Activated naive CD4-positive, alpha-beta T cell treated with anti-CD3 and anti-CD28 coated beads for 36 hours (primary cell): ENCODE measurements at regions not wholly inside any gene's neighbourhood (a gene's known extent, or its start where the extent isn't known, plus 50 kb on each side); places are given as distances from the start of the nearest gene placed in this dataset.
A peak's percentile ranks its signal among the peaks of the same experiment; 100 is the strongest.

Experiments used
- CTCF ChIA-PET: fragments of 350-600 bp; sonication (Branson Sonifier 250); formaldehyde crosslinking; loops from one replicate; lab custom pipeline; 2021; ENCODE audit warnings: antibody characterized with exemption; lab: Charles Lee
- DNase-seq: peaks from one replicate; pipeline ENCODE4 v3.0.0-alpha.2; 2020
- H3K27ac Mint-ChIP-seq: one replicate; pipeline ENCODE4 v1.8.0; 2021; ENCODE audit warnings: mild to moderate bottlenecking, mixed read lengths
- H3K27me3 Mint-ChIP-seq: one replicate; pipeline ENCODE4 v1.8.0; 2021; ENCODE audit warnings: low read depth, mixed read lengths
- H3K36me3 Mint-ChIP-seq: one replicate; pipeline ENCODE4 v1.8.0; 2021; ENCODE audit warnings: low read depth, mixed read lengths
- H3K4me1 Mint-ChIP-seq: one replicate; pipeline ENCODE4 v1.8.0; 2021; ENCODE audit warnings: low read depth, mixed read lengths
- H3K4me3 Mint-ChIP-seq: one replicate; pipeline ENCODE4 v1.8.0; 2021; ENCODE audit warnings: mild to moderate bottlenecking, moderate library complexity, mixed read lengths
- H3K9me3 Mint-ChIP-seq: one replicate; pipeline ENCODE4 v1.8.0; 2021; ENCODE audit warnings: mixed read lengths
- intact Hi-C: fragments of 100-400 bp; cut with micrococcal nuclease; formaldehyde crosslinking; loops from one replicate; pipeline ENCODE4 v1.15.1; 2023

DNA sequence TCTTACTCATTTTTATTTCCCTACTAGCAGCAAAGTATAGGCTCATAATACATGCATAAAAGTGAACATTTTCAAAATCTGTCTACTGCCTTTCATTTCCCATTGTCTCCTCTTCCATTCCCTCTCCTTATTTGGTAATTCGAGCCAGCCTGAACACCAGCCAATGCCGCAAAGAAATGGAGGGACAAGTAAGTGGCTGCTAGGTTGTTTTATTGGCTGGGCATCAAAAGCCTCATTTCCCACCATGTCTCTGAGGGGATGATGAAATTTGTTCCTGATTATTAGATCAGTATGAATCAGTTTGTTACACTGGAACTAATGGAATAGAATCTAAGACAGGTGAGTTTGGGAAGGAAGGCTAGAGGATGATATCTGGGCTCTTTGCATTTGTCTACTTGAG is 143.5 kb downstream of the KCNA5 start:
- H3K4me3 Mint-ChIP-seq = no peak overlapping the region
- peaks cover 2% of the 10 kb centered on the region for H3K27me3 Mint-ChIP-seq
- DNase-seq = no peak
- H3K27ac Mint-ChIP-seq = no peak overlapping the region
- H3K36me3 Mint-ChIP-seq = no peaks in the 10 kb centered on the region
- CTCF ChIA-PET = no interaction called here
- H3K9me3 Mint-ChIP-seq = no peaks in the 10 kb centered on the region
- no peaks in the 10 kb centered on the region for H3K4me1 Mint-ChIP-seq
- intact Hi-C loops = no loop called here

DNA sequence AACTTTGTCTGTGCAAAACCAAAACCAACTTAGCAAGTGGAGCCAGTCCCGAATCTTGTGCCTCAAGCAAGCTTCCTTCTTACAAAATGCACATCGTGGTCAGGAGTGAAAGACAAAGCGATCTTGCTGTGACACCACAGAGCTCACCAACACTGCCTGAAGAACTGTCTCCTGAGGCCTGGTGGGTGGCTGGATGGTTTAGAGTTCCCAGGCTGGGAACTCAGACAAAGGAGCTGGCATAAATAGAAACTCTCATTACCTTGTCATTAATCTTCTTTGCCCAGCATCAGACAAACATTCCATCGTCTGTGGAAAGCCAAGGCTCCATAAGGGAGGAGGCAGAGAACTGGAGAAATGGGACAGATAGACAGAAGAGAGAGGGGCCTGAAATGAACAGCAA is 144.8 kb downstream of the KCNA5 start:
- no peak for DNase-seq
- Mint-ChIP-seq H3K27ac (no peak overlapping the region), H3K4me3 (no peak overlapping the region), H3K27me3 (peaks cover 2% of the 10 kb centered on the region), H3K36me3 (no peaks in the 10 kb centered on the region), H3K4me1 (no peaks in the 10 kb centered on the region), H3K9me3 (no peaks in the 10 kb centered on the region)
- intact Hi-C loops = no loop called here
- CTCF ChIA-PET = no interaction called here

DNA sequence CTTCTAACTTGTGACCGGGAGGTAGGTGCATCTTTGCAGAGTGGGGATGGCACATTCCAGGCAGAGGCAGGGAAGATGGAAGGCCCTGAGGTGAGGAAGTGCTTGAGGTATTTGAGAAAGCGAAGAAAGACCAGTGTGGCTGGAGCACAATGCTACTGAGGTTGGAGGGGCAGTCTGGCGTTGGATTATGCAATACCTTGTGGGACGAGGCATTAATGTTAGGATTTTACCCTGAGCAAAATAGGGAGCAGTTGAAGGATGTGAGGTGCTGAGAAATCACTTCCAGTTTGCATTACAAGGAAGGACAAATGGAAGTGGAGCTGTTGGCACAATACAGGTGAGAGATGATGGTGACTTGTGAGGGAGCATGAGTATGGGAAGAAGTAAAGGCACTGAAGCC is 145.5 kb downstream of the KCNA5 start:
- Mint-ChIP-seq H3K27ac (no peak overlapping the region), H3K4me1 (no peaks in the 10 kb centered on the region), H3K9me3 (no peaks in the 10 kb centered on the region), H3K36me3 (no peaks in the 10 kb centered on the region), H3K27me3 (peaks cover 2% of the 10 kb centered on the region), H3K4me3 (no peak overlapping the region)
- CTCF ChIA-PET = no interaction called here
- no peak for DNase-seq
- intact Hi-C loops = no loop called here

DNA sequence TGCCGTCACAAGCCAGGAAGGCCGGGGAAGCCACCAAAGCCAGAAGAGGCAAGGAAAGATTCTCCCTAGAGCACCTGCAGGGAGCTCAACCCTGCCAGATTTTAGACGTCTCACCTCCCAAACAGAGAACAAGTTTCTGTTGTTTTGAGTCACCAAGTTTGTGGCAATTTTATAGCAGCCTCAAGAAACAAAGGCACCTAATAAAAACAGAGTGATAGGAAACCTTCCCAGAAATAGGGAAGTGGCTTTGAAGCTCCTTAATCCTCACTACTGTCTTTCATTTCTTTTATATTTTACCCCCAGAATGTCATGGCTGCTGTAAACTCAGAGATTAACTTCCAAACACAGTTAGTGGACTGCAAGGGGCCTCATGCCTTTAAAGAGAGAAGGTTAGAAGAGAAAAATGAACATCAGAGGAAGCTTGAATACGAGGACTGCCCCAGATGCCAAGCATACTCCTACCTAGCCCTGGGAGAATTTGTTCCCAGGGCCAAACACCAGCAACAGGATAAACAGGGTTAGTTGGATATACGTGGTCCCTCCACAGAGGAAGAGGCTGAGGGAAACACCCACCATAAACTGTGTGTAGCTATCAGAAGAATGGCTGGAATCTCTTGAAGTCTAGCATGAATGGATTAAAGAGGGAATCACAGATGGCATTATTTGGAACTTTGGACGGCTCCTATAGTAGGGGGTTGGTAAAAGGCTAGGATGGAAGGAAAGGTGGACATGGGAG is 148.3 kb downstream of the KCNA5 start:
- Mint-ChIP-seq H3K36me3 (no peaks in the 10 kb centered on the region), H3K27me3 (peaks cover 2% of the 10 kb centered on the region), H3K4me1 (no peaks in the 10 kb centered on the region), H3K27ac (no peak overlapping the region), H3K9me3 (no peaks in the 10 kb centered on the region), H3K4me3 (no peak overlapping the region)
- intact Hi-C loops = no loop called here
- CTCF ChIA-PET = no interaction called here
- no peak for DNase-seq

DNA sequence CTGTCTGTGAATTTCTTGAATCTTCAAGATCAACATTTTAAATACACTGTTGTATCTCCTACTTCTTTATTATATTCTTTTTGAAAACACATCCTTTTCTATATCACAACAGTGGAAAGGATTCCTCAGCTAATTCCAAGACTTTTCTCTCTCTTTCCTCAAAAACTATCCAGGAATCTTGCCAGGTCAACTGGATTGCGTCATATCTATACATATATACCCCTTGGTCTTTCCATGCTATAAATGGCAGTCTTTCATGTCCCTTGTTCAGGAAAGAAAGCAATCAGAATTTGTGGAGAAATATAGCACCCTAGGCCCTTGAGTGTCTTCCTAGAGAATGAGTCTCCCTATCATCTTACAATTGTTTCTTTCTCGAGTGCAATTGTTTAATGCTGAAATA is 149.0 kb downstream of the KCNA5 start:
- intact Hi-C loops = no loop called here
- Mint-ChIP-seq H3K27ac (no peak overlapping the region), H3K4me1 (no peaks in the 10 kb centered on the region), H3K36me3 (no peaks in the 10 kb centered on the region), H3K9me3 (no peaks in the 10 kb centered on the region), H3K4me3 (no peak overlapping the region), H3K27me3 (peaks cover 4% of the 10 kb centered on the region)
- DNase-seq = no peak
- CTCF ChIA-PET = no interaction called here

DNA sequence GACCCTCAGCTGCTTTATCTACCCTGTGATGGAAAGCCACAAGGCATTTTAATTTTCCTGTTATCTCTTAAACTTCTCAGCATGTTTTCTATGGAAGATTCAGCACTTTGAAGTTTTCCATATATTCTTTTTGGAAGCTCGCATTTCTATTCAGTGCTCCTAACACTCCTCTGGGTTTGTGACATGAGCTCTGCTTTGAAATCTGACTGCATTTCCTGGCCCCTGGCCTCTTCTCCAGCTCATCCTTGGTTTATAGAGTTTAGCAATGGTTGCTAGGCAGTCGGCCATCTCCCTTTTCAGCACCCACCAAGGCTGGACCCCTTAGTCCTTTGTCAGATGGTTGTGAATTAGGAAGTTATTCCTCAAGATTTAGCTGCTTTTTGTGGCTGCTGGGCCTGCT is 150.6 kb downstream of the KCNA5 start:
- CTCF ChIA-PET = no interaction called here
- Mint-ChIP-seq H3K9me3 (no peaks in the 10 kb centered on the region), H3K27me3 (peaks cover 4% of the 10 kb centered on the region), H3K27ac (no peak overlapping the region), H3K36me3 (no peaks in the 10 kb centered on the region), H3K4me1 (no peaks in the 10 kb centered on the region), H3K4me3 (no peak overlapping the region)
- intact Hi-C loops = no loop called here
- no peak for DNase-seq

DNA sequence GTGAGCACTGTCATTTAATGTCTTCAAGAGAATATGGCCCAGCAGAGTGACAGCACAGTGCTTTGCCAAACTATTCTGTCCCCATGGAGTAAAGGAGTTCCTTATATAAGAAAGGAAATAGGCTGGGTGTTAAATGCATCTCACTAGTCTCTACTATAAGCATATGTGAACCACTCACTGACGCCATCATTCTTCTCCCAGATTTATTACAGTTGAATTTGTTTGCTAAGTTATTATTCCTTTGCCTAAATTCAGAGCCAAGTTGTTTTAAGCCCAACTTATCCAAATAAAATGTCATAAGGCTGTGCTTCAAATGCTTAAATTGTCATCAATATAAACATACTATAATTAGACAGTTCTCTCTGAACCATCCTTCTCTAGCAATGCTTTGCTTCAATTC is 151.6 kb downstream of the KCNA5 start:
- CTCF ChIA-PET = no interaction called here
- DNase-seq = no peak
- Mint-ChIP-seq H3K4me1 (no peaks in the 10 kb centered on the region), H3K27me3 (peaks cover 9% of the 10 kb centered on the region), H3K9me3 (no peaks in the 10 kb centered on the region), H3K27ac (no peak overlapping the region), H3K36me3 (no peaks in the 10 kb centered on the region), H3K4me3 (no peak overlapping the region)
- intact Hi-C loops = no loop called here

DNA sequence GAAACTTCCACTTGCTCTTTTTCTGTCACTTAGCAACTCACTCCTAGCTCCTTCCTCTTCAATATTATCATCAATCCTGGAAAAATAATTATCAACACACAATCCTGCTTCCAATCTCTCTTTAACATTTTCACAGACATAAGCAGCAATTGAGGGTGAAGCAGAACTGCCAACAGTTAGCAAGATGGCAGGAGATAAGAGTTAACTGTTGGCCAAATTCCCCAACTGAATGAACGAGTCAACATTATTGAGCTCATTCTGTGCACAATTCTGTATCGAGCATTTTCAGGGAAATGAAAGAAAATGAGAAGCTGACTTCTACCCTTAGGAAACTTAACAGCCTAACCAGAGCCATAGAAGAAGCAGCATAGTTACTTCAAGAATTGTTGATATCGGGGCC is 152.0 kb downstream of the KCNA5 start:
- DNase-seq = no peak

DNA sequence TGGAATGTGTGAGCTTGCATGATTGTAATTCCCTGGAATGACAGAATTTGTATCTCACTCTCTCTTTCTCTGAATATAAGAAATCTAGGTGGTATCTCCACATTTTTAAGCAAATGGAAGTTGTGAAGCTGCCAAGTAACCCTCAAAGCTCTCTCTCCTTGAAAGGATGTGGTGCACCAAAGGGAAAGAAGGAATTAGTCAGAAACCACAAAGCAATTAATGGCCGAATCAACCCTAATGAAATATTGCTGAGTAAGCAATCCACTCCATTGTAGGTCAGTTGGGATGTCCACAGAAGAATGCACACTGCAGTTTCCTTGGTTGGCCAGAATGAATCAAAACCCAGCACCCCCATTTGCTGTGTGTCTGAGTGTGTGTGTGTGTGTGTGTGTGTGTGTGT is 153.5 kb downstream of the KCNA5 start:
- H3K4me1 Mint-ChIP-seq = no peaks in the 10 kb centered on the region
- peaks cover 15% of the 10 kb centered on the region for H3K27me3 Mint-ChIP-seq
- H3K36me3 Mint-ChIP-seq = no peaks in the 10 kb centered on the region
- H3K27ac Mint-ChIP-seq = no peak overlapping the region
- no peak overlapping the region for H3K4me3 Mint-ChIP-seq
- no peak for DNase-seq
- CTCF ChIA-PET = no interaction called here
- H3K9me3 Mint-ChIP-seq = no peaks in the 10 kb centered on the region
- intact Hi-C loops = no loop called here

More for the DNA sequence above, 152.0 kb downstream of the KCNA5 start:
- H3K27ac Mint-ChIP-seq = no peak overlapping the region
- H3K4me3 Mint-ChIP-seq = no peak overlapping the region
- no peaks in the 10 kb centered on the region for H3K36me3 Mint-ChIP-seq
- peaks cover 12% of the 10 kb centered on the region for H3K27me3 Mint-ChIP-seq
- no peaks in the 10 kb centered on the region for H3K9me3 Mint-ChIP-seq
- intact Hi-C loops = no loop called here
- H3K4me1 Mint-ChIP-seq = no peaks in the 10 kb centered on the region
- CTCF ChIA-PET = interaction anchor here (0.7 kb wide), 1 partner anchor 131 kb away, joined by 4 read pairs; no protein-coding TSS in a partner anchor

DNA sequence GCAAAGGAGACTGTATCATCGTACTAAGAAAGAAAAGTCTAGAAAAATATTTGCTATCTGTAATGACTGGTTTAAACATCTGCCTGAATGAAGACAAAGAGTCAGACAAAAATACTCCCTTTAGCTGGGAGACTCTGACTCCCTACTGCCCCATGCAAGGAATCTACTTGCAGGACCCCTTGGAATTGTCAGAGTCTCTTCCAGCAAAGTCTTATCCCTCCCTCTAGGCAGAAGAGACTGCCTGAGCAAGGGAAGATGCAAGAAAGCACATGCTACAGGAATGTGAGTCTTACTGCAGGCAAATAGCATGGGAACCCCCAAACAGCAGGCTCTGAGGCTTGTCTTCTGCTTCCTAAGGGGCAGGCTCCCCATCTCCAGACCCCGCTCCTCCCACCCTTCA is 154.0 kb downstream of the KCNA5 start:
- H3K27ac Mint-ChIP-seq = no peak overlapping the region
- H3K9me3 Mint-ChIP-seq = no peaks in the 10 kb centered on the region
- CTCF ChIA-PET = no interaction called here
- H3K4me3 Mint-ChIP-seq = no peak overlapping the region
- intact Hi-C loops = no loop called here
- peaks cover 15% of the 10 kb centered on the region for H3K27me3 Mint-ChIP-seq
- DNase-seq = no peak
- no peaks in the 10 kb centered on the region for H3K4me1 Mint-ChIP-seq
- no peaks in the 10 kb centered on the region for H3K36me3 Mint-ChIP-seq

DNA sequence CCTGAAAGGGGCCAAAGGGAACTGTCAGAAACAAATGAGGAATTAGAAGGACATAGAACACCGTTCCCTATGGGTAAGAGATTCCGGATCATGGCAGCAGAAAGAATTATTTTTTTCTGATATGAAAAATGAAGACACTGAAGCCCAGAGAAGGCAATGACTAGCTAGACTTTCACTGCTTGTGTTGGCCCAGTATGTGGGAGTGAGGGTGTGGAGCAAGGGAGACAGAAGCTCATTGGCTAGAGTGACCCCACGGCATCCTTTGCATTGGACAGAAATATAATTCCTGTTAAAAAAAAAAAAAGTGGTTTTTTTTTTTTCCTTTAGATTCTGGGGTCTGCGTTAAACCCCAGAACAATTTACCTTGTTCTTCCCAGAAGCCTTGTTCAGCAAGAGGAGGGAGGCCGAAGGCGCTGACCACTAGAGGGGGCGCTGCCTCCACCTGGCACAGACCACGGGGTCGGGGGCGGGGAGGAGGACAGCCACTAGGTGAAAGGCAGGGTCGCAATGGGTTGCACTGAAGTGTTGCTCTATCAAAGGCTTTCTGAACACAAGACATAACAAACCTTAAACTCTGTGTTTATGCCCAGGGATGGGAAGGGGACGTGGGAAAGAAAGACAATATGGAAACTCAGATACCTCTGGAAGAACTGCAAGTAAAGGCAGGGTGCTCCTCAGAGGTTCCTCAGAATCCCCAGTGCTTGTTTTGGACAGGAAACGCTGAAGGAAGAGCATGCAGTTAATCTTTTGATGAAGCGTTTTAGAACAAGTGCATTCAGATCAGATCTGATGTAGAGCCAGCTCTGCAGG is 156.8 kb downstream of the KCNA5 start:
- peak; percentile 46 for DNase-seq
- Mint-ChIP-seq H3K27me3 (peaks cover 21% of the 10 kb centered on the region), H3K4me3 (no peak overlapping the region), H3K36me3 (no peaks in the 10 kb centered on the region), H3K4me1 (no peaks in the 10 kb centered on the region), H3K27ac (no peak overlapping the region), H3K9me3 (no peaks in the 10 kb centered on the region)
- intact Hi-C loops = loop anchor here (10.0 kb wide), 1 partner anchor 244 kb away; no protein-coding TSS in a partner anchor
- CTCF ChIA-PET = interaction anchor here (0.5 to 0.7 kb wide), 2 partner anchors 86 to 122 kb away, joined by 3 read pairs; no protein-coding TSS in a partner anchor

DNA sequence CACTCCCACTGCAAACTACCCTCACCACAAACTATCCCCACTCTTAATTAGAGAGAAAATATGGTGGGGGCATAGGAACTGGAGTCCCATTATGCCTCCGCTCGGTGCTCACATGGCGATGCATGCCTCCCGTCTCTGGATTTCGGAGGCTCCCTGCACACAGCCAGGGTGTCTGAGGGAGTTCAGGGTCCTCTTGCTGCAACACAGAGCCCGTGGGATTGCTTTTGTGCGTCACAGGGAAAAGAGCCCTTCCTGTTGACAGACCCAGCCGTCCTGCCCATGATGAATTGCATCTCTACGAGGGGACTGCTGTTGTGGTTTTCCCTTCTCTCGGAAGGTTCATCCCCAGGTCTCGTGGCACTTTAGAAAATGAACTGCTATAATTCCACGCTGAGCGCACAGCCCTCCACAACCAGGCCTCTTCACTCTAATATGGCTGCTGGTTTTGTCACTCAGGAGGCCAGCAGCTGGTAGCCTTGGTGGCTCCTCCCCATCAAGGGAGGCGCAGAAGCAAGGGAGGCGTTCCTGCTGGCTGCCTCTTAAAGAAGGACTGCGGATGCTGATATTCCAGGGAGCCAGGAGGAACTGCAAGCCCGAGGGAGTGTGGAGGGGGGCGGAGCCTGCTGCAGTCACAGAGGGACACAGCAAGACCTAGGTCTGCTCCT is 158.0 kb downstream of the KCNA5 start:
- intact Hi-C loops = loop anchor here (10.0 kb wide), 1 partner anchor 243 kb away; no protein-coding TSS in a partner anchor
- no peak overlapping the region for H3K27ac Mint-ChIP-seq
- H3K36me3 Mint-ChIP-seq = no peaks in the 10 kb centered on the region
- H3K4me1 Mint-ChIP-seq = no peaks in the 10 kb centered on the region
- H3K9me3 Mint-ChIP-seq = no peaks in the 10 kb centered on the region
- no peak overlapping the region for H3K4me3 Mint-ChIP-seq
- CTCF ChIA-PET = no interaction called here
- H3K27me3 Mint-ChIP-seq = peaks cover 22% of the 10 kb centered on the region
- no peak for DNase-seq
